ENCODE measurements at regions not wholly inside any gene's neighbourhood (a gene's known extent, or its start where the extent isn't known, plus 50 kb on each side); places are given as distances from the start of the nearest gene placed in this dataset.

GRCh38 chr2:2569836-2570235, 238.8 kb upstream of the MYT1L start:
- DNase-seq (ENCODE audit: low read depth), result no peak
- no peak overlapping the region for H3K4me3 ChIP-seq (ENCODE audit: low read depth, low read length)

- no peak for DNase-seq (ENCODE audit: low read depth)
- no peak overlapping the region for H3K4me3 ChIP-seq (ENCODE audit: low read depth, low read length)
These were observed 238.2 kb upstream of the MYT1L start for GRCh38 chr2:2569306-2569705.

DNA sequence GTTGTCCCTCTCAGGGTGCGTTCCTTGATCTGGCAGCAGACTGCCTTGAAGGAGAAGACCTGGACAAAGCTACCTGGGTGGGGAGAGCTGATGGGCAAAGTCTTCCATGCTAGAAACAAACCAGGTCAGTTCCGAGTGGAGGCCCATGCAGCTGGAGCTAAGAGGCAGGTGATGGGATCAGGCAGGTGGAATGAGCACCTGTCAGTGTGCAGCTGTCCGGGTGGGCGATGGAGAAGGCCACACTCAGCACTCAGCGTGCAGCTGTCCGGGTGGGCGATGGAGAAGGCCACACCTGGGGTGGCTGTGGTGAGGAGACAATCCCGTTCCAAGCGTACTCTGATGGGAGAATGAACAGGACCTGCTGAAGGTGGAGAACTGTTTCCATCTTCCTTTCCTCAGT, 237.3 kb upstream of the MYT1L start:
- H3K4me3 ChIP-seq (ENCODE audit: low read depth, low read length), result no peak overlapping the region
- no peak for DNase-seq (ENCODE audit: low read depth)

- no peak for DNase-seq (ENCODE audit: low read depth)
- H3K4me3 ChIP-seq (ENCODE audit: low read depth, low read length), result no peak overlapping the region
These were observed 236.7 kb upstream of the MYT1L start for GRCh38 chr2:2567776-2568175.

DNA sequence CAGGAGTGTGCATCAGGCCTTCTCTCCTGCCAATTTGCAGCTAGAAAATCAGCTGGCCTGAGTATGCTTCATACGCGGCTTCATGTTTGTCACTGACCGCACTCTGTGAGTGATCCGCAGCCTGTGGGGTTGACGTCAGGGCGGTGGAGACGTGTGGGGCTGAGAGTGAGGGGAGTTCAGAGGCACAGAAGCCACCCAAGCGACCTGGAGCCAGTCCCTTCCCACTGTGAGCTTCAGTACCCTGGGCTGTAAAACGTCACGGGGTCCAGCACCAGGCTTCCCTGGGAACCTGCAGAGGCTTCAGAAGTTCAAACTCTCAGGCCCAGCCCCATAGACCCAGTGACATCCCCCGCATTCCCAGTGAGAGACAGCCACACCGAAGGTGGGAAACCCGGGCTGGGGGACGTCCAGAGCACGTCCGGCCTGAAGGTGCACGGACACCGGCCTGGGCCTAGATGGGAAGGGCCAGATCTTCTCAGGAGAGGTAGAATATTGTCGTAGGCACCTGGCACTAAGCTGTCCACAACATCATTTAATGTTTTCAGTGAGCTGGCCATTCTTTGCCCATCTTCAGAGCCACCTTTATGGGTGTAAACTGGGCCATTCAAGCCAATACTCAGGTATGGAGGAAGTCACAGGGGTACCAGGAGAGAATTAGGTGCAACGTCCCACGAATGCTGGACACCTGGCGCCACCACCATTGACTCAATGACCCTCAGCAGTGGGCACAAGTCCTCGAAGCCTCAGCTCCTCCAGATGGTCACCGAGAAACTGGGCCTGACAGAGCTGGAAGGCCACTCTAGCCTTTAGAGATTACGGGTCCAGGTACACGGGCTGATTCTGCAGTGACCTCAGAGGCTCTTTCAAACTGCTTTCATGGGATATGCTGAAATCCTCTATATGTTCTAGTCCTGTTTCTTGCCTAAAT, 235.6 kb upstream of the MYT1L start:
- H3K4me3 ChIP-seq (ENCODE audit: low read depth, low read length), result no peak overlapping the region
- no peak for DNase-seq (ENCODE audit: low read depth)

GRCh38 chr2:2565671-2566070, 234.6 kb upstream of the MYT1L start:
- H3K4me3 ChIP-seq (ENCODE audit: low read depth, low read length), result no peak overlapping the region
- no peak for DNase-seq (ENCODE audit: low read depth)

- no peak for DNase-seq (ENCODE audit: low read depth)
- no peak overlapping the region for H3K4me3 ChIP-seq (ENCODE audit: low read depth, low read length)
These were observed 233.4 kb upstream of the MYT1L start for GRCh38 chr2:2564300-2565078.

GRCh38 chr2:2563309-2563860, 232.3 kb upstream of the MYT1L start:
- DNase-seq (ENCODE audit: low read depth), result no peak
- H3K4me3 ChIP-seq (ENCODE audit: low read depth, low read length), result no peak overlapping the region

DNA sequence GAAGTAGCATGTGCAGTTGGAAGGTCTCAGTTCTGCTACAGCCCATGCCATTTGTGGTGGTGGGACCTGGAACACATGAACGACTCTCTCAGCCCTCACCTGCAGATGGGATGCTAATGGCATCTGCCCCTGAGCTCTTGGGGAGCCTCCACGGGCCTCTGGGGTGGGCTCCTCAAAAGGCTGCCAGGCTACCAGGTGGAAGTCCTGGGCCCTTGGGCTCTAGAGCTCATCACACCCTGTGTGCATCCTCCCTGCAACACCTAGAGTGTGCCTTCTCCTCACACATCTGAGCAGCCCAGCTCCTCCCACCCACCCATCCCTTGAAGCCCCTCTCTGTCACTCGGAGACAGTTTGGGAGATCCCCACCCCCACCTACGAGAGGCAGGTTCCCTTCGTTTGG, 231.8 kb upstream of the MYT1L start:
- DNase-seq (ENCODE audit: low read depth), result no peak
- no peak overlapping the region for H3K4me3 ChIP-seq (ENCODE audit: low read depth, low read length)

GRCh38 chr2:2561346-2562095, 230.4 kb upstream of the MYT1L start:
- no peak for DNase-seq (ENCODE audit: low read depth)
- no peak overlapping the region for H3K4me3 ChIP-seq (ENCODE audit: low read depth, low read length)

- no peak overlapping the region for H3K4me3 ChIP-seq (ENCODE audit: low read depth, low read length)
- DNase-seq (ENCODE audit: low read depth), result no peak
These were observed 229.4 kb upstream of the MYT1L start for GRCh38 chr2:2560374-2561015.

DNA sequence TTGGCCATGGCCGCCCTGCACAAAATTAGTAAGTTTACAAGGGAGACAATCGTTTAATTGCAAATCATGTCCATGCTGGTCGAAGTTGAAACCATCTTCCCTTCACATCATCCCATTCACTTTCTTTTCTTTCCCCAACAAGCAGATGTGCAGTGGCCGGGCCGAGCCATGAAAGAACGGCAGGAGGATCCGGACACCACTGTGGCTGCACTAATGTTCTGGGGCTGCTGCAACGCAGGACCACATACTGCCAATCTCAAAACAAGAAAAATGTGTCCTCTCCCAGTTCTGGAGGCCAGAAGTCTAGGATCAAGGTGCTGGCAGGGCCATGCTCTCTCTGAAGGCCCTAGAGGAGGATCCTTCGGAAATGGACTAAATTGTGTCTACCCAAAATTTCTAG, 227.4 kb upstream of the MYT1L start:
- no peak for DNase-seq (ENCODE audit: low read depth)
- no peak overlapping the region for H3K4me3 ChIP-seq (ENCODE audit: low read depth, low read length)

- no peak for DNase-seq (ENCODE audit: low read depth)
These were observed 226.4 kb upstream of the MYT1L start for GRCh38 chr2:2557475-2557874.

DNA sequence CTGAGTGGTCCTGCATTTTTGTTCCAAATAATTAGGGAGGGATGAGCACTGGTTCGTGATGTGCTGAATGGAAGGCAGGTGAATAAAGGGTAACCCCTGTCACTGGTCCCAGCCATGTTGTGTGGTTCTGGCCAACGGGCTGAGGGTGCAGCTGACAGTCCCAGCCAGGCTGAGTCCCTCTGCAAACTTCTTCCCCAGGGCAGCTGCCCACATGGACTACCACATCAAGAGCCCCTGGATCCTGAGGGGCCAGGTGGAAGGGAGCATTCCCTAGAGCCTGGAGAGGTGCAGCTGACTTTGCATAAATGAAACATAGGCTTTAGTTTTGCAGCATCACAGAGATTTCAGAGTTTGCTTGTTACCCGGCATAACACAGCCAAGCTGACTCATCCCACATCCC, 219.8 kb upstream of the MYT1L start:
- no peak for DNase-seq (ENCODE audit: low read depth)
- no peak overlapping the region for H3K4me3 ChIP-seq (ENCODE audit: low read depth, low read length)

More at GRCh38 chr2:2557475-2557874, 226.4 kb upstream of the MYT1L start:
- no peak overlapping the region for H3K4me3 ChIP-seq (ENCODE audit: low read depth, low read length)

DNA sequence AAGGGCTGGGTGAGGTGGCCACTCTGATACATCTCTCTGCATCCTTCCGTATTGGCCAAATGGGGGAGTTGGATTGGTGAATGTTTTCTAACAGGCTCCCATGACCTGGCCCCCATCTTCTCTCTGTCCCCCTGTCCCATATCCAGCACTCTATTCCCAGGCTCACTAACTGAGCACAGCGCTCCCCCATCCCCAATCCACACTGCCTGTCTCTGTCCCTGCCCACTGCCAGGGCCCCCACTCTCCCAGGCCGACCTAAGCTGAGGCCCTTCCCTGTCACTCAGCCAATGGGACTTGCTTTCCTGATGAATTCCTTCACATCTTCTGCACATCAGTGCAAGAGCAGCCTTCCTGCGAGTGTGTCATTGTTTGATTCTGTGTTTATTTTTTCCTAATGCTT, 216.8 kb upstream of the MYT1L start:
- H3K4me3 ChIP-seq (ENCODE audit: low read depth, low read length), result no peak overlapping the region

GRCh38 chr2:2547451-2547850, 216.4 kb upstream of the MYT1L start:
- no peak for DNase-seq (ENCODE audit: low read depth)
- H3K4me3 ChIP-seq (ENCODE audit: low read depth, low read length), result no peak overlapping the region

More for the DNA sequence above, 216.8 kb upstream of the MYT1L start:
- no peak for DNase-seq (ENCODE audit: low read depth)

GRCh38 chr2:2546046-2546445, 215.0 kb upstream of the MYT1L start:
- H3K4me3 ChIP-seq (ENCODE audit: low read depth, low read length), result no peak overlapping the region
- DNase-seq (ENCODE audit: low read depth), result no peak

- no peak overlapping the region for H3K4me3 ChIP-seq (ENCODE audit: low read depth, low read length)
- DNase-seq (ENCODE audit: low read depth), result no peak
These were observed 212.0 kb upstream of the MYT1L start for GRCh38 chr2:2542966-2543611.

GRCh38 chr2:2542316-2542715, 211.2 kb upstream of the MYT1L start:
- no peak overlapping the region for H3K4me3 ChIP-seq (ENCODE audit: low read depth, low read length)

More at GRCh38 chr2:2542316-2542715, 211.2 kb upstream of the MYT1L start:
- DNase-seq (ENCODE audit: low read depth), result no peak
